ENCODE measurements at regions not wholly inside any gene's neighbourhood (a gene's known extent, or its start where the extent isn't known, plus 50 kb on each side); places are given as distances from the start of the nearest gene placed in this dataset.

DNA sequence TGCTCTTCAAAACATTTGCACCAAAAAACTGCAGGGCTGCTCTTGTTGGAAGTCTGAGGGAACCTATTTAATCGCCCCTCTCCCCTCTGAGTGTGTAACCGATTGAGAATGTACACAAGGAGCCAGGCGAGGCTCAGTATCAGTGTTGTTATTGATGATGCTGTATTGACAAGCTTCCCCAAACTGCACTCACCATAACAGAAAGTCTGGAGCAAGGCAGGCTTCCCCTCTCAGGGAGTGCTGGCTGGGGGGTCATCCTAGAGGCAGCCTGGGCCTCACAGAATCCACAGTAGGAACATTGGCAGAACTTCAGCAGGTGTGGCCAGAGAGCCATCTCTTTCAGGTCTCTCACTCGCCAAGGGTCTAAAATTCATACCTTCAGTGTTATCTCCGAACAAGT lies 58.1 kb upstream of the TUNAR start:
- no peak for TF ChIP-seq SP1 (IDR thresholded peaks at IDR 0.05)
- DNase-seq (ENCODE audit: extremely low spot score): no peak
- POLR2A ChIA-PET: no interaction called here
- CTCF ChIA-PET: no interaction called here

- CTCF ChIA-PET: no interaction called here
- no peak for DNase-seq (ENCODE audit: extremely low spot score)
- TF ChIP-seq SUZ12 (IDR thresholded peaks at IDR 0.05) (no peak), ARNT (IDR thresholded peaks at IDR 0.05) (no peak), ZNF384 (IDR thresholded peaks at IDR 0.05) (no peak), FOXA1 (IDR thresholded peaks at IDR 0.05) (no peak), FOXK2 (IDR thresholded peaks at IDR 0.05) (no peak), ELF4 (IDR thresholded peaks at IDR 0.05) (no peak), BHLHE40 (IDR thresholded peaks at IDR 0.05; ENCODE audit: borderline replicate concordance) (no peak), PKNOX1 (IDR thresholded peaks at IDR 0.05) (no peak), HDGF (IDR thresholded peaks at IDR 0.05; ENCODE audit: borderline replicate concordance) (no peak), L3MBTL2 (conservative IDR thresholded peaks at IDR 0.05) (no peak), NFRKB (IDR thresholded peaks at IDR 0.05) (no peak), TARDBP (IDR thresholded peaks at IDR 0.05) (no peak), LEF1 (IDR thresholded peaks at IDR 0.05; ENCODE audit: borderline replicate concordance) (no peak), FOXM1 (IDR thresholded peaks at IDR 0.05; ENCODE audit: borderline replicate concordance) (no peak), CTBP1 (IDR thresholded peaks at IDR 0.05; ENCODE audit: borderline replicate concordance) (no peak), SP1 (IDR thresholded peaks at IDR 0.05) (no peak)
- POLR2A ChIA-PET: no interaction called here
Measured at GRCh38 chr14:95817271-95817670, 59.4 kb upstream of the TUNAR start.

DNA sequence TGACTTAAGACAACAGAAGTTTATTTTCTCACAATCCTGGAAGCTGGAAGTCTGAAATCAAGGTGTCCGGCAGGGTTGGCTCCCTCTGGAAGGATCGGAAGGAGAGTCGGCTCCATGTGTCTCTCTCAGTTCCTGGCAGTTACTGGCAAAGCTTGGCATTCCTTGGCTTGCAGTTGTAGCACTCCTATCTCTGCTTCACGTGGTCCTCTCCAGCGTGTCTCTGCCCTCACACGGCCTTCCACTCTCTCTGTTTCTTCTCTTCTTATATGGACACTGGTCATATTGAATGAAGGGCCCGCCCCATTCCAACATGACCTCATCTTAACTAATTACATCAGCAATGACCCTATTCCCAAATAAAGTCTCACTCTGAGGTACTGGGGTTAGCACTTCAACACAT lies 60.1 kb upstream of the TUNAR start:
- POLR2A ChIA-PET: no interaction called here
- DNase-seq (ENCODE audit: extremely low spot score): no peak
- CTCF ChIA-PET: no interaction called here
- no peak for TF ChIP-seq LEF1 (IDR thresholded peaks at IDR 0.05; ENCODE audit: borderline replicate concordance)
- no peak for TF ChIP-seq BHLHE40 (IDR thresholded peaks at IDR 0.05; ENCODE audit: borderline replicate concordance)
- no peak for TF ChIP-seq ARNT (IDR thresholded peaks at IDR 0.05)
- TF ChIP-seq PKNOX1 (IDR thresholded peaks at IDR 0.05): no peak
- TF ChIP-seq SP1 (IDR thresholded peaks at IDR 0.05): no peak
- no peak for TF ChIP-seq ELF4 (IDR thresholded peaks at IDR 0.05)
- TF ChIP-seq FOXA1 (IDR thresholded peaks at IDR 0.05): no peak
- TF ChIP-seq FOXK2 (IDR thresholded peaks at IDR 0.05): no peak
- no peak for TF ChIP-seq NFRKB (IDR thresholded peaks at IDR 0.05)
- no peak for TF ChIP-seq ZNF384 (IDR thresholded peaks at IDR 0.05)
- TF ChIP-seq FOXM1 (IDR thresholded peaks at IDR 0.05; ENCODE audit: borderline replicate concordance): no peak
- no peak for TF ChIP-seq L3MBTL2 (conservative IDR thresholded peaks at IDR 0.05)

- TF ChIP-seq PKNOX1 (IDR thresholded peaks at IDR 0.05): no peak
- TF ChIP-seq SP1 (IDR thresholded peaks at IDR 0.05): no peak
- TF ChIP-seq ARNT (IDR thresholded peaks at IDR 0.05): no peak
- TF ChIP-seq FOXK2 (IDR thresholded peaks at IDR 0.05): no peak
- TF ChIP-seq HDGF (IDR thresholded peaks at IDR 0.05; ENCODE audit: borderline replicate concordance): no peak
- no peak for TF ChIP-seq BHLHE40 (IDR thresholded peaks at IDR 0.05; ENCODE audit: borderline replicate concordance)
- no peak for TF ChIP-seq CTBP1 (IDR thresholded peaks at IDR 0.05; ENCODE audit: borderline replicate concordance)
- TF ChIP-seq FOXM1 (IDR thresholded peaks at IDR 0.05; ENCODE audit: borderline replicate concordance): no peak
- TF ChIP-seq TARDBP (IDR thresholded peaks at IDR 0.05): no peak
- TF ChIP-seq ELF4 (IDR thresholded peaks at IDR 0.05): no peak
- no peak for TF ChIP-seq LEF1 (IDR thresholded peaks at IDR 0.05; ENCODE audit: borderline replicate concordance)
- no peak for TF ChIP-seq SUZ12 (IDR thresholded peaks at IDR 0.05)
- no peak for TF ChIP-seq L3MBTL2 (conservative IDR thresholded peaks at IDR 0.05)
- no peak for TF ChIP-seq NFRKB (IDR thresholded peaks at IDR 0.05)
- no peak for TF ChIP-seq FOXA1 (IDR thresholded peaks at IDR 0.05)
- TF ChIP-seq ZNF384 (IDR thresholded peaks at IDR 0.05): no peak
- no peak for DNase-seq (ENCODE audit: extremely low spot score)
- ChIA-PET POLR2A (no interaction called here), CTCF (no interaction called here)
Measured at GRCh38 chr14:95815226-95815690, 61.4 kb upstream of the TUNAR start.

DNA sequence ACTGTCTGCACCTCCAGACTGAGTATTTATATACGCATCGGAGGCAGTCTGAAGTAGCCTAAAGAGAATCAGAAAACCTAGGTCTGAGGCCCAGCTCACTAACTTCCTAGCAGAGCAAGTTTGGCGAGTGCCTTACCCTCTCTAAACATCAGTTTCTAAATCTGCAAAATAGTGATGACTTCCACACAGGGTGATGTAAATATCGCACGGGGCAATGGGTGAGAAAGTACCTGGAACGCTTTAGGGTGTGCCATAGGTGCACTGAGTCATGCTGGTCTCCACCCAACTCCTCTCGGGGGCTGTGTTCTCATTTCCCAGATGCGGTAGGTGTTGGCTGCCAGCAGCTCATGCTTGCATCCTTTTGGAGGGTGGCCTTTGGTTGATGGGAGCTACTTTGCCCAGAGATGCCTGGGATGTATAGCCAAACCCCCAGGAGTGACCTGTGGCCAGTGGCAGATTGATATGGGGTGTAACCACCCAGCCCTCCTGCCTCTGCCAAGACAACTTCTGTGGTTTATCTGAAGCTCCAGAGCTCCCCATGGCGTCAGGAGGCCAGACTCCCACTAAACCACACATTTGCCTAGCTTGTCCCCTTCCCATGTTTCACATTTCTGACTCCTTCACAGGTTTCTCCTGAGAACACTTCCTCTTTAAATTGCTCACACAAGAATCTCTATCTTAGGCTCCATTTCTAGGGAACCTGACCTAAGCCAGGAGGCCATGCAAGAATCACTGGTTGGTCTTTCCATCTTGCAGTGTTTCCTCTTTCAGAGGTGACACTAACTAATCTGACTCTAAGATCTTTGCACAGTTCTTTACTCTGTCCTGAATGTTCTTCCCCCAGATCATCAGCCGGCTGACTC lies 62.0 kb upstream of the TUNAR start:
- DNase-seq (ENCODE audit: extremely low spot score): no peak
- ChIA-PET POLR2A (no interaction called here), CTCF (no interaction called here)
- TF ChIP-seq FOXA1 (IDR thresholded peaks at IDR 0.05) (no peak), SP1 (IDR thresholded peaks at IDR 0.05) (no peak), ZNF384 (IDR thresholded peaks at IDR 0.05) (no peak)

DNA sequence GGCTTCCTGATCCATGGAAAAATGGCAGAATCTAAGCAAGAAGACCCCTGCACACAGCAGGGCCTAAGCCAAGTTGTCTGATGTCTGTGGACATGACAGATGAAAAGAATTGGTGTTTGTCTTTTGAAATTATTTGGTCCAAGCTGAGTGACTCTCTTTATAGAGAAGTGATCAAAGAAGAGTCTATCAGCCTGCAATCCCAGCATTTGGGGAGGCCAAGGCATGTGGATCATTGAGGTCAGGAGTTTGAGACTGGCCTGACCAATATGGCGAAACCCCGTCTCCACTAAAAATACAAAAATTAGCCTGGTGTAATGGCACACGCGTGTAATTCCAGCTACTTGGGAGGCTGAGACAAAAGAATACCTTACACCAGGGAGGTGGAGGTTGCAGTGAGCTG lies 64.8 kb upstream of the TUNAR start:
- ChIA-PET POLR2A (no interaction called here), CTCF (interaction anchor here (0.6 kb wide), 1 partner anchor 131 kb away, joined by 3 read pairs; no protein-coding TSS in a partner anchor)
- no peak for TF ChIP-seq FOXK2 (IDR thresholded peaks at IDR 0.05)
- no peak for TF ChIP-seq BHLHE40 (IDR thresholded peaks at IDR 0.05; ENCODE audit: borderline replicate concordance)
- TF ChIP-seq HDGF (IDR thresholded peaks at IDR 0.05; ENCODE audit: borderline replicate concordance): no peak
- TF ChIP-seq TARDBP (IDR thresholded peaks at IDR 0.05): no peak
- TF ChIP-seq ELF4 (IDR thresholded peaks at IDR 0.05): no peak
- no peak for TF ChIP-seq LEF1 (IDR thresholded peaks at IDR 0.05; ENCODE audit: borderline replicate concordance)
- no peak for TF ChIP-seq PKNOX1 (IDR thresholded peaks at IDR 0.05)
- no peak for TF ChIP-seq SUZ12 (IDR thresholded peaks at IDR 0.05)
- no peak for TF ChIP-seq FOXM1 (IDR thresholded peaks at IDR 0.05; ENCODE audit: borderline replicate concordance)
- TF ChIP-seq SP1 (IDR thresholded peaks at IDR 0.05): no peak
- no peak for TF ChIP-seq L3MBTL2 (conservative IDR thresholded peaks at IDR 0.05)
- no peak for TF ChIP-seq ARNT (IDR thresholded peaks at IDR 0.05)
- no peak for TF ChIP-seq FOXA1 (IDR thresholded peaks at IDR 0.05)
- no peak for DNase-seq (ENCODE audit: extremely low spot score)
